GM13976 (cell line): ENCODE measurements at regions not wholly inside any gene's neighbourhood (a gene's known extent, or its start where the extent isn't known, plus 50 kb on each side); places are given as distances from the start of the nearest gene placed in this dataset.

Source experiments
- DNase-seq: peaks from one replicate; pipeline ENCODE4 v3.0.0; 2012; ENCODE audit warnings: low spot score
- CTCF ChIP-seq: IDR thresholded peaks from 2 replicates; pipeline ENCODE4 v1.5.1; 2012; ENCODE audit warnings: borderline replicate concordance, mild to moderate bottlenecking; ENCODE audit not compliant: insufficient read depth; ENCODE audit errors: extremely low read depth, missing control alignments, control extremely low read depth
- in situ Hi-C: fragments of 300-500 bp; cut with MboI; formaldehyde crosslinking; loops from one replicate; pipeline ENCODE4 v1.12.0; 2022; ENCODE audit warnings: low sequenced_read_pairs, mixed read lengths, inconsistent platforms; ENCODE audit not compliant: unreplicated experiment

GRCh38 chr11:25992294-25992693 lies 339.6 kb upstream of the ANO3 start:
- DNase-seq = no peak
- in situ Hi-C loops = no loop called here
- no peak for TF ChIP-seq CTCF

GRCh38 chr11:25993016-25993415 lies 338.9 kb upstream of the ANO3 start:
- no peak for TF ChIP-seq CTCF
- no peak for DNase-seq
- in situ Hi-C loops = no loop called here

GRCh38 chr11:26011474-26011873 lies 320.5 kb upstream of the ANO3 start:
- TF ChIP-seq CTCF = no peak
- in situ Hi-C loops = no loop called here
- no peak for DNase-seq

- in situ Hi-C loops = no loop called here
- TF ChIP-seq CTCF = no peak
- no peak for DNase-seq
Observed at GRCh38 chr11:26014456-26015115, 317.3 kb upstream of the ANO3 start.

- in situ Hi-C loops = no loop called here
- no peak for DNase-seq
- no peak for TF ChIP-seq CTCF
Observed at GRCh38 chr11:26017322-26017860, 314.5 kb upstream of the ANO3 start.

- no peak for DNase-seq
- in situ Hi-C loops = no loop called here
- no peak for TF ChIP-seq CTCF
Observed at GRCh38 chr11:26017903-26018302, 314.0 kb upstream of the ANO3 start.
